Heart left ventricle (tissue), 13 donors: ENCODE measurements at regions not wholly inside any gene's neighbourhood (a gene's known extent, or its start where the extent isn't known, plus 50 kb on each side); places are given as distances from the start of the nearest gene placed in this dataset.

ENCODE experiments used
- POLR2A ChIP-seq, 2 donors: fragments of 450-650 bp; IDR thresholded peaks; one replicate each; pipeline ENCODE4 v1.6.1; 2017; ENCODE audit warnings: antibody characterized with exemption in 2 of 2, mild to moderate bottlenecking in 2 of 2, moderate library complexity in 2 of 2
- TF ChIP-seq, protein P1 (sequence below), 12 donors: fragments of 200-600 bp; sonication (generic) in 4 of 12; IDR thresholded peaks; one replicate each; pipeline versions ENCODE4 v1.5.0 to v1.8.0; 2018 to 2022; ENCODE audit warnings: antibody characterized with exemption in 12 of 12, mild to moderate bottlenecking in 5 of 12
- donor health status: ischemic (EF 13 %, LVEDD 7.1; RV severe dilation, severe dysfunction).
- donor health status: DM: no; HTN: yes; CAD: no.
- donor health status: DM: no; HTN: no; CAD: no.
- donor health status: ischemic (EF 25% LVEDD 6.9; RV normal size, moderate dysfunction).
- donor health status: ischemic (EF 25% LVEDD 5.7; RV mildly dilated, moderate dysfunction).
- donor health status: ischemic (EF 35%, LVEDD 5.7; RV mildly dilated, moderate dysfunction).
- donor health status: nonischemic (EF 11% LVEDD 7.7; RV severe dilation, severe dysfunction).
- donor health status: DM: yes; HTN: yes; CAD: no.
- donor health status: PGD.
- donor health status: ischemic (EF 29% LVEDD 5.4; RV normal size, mild dysfunction).
- donor health status: nonischemic (EF 23%, LVEDD 6.1; RV moderate dilation, normal function).

DNA sequence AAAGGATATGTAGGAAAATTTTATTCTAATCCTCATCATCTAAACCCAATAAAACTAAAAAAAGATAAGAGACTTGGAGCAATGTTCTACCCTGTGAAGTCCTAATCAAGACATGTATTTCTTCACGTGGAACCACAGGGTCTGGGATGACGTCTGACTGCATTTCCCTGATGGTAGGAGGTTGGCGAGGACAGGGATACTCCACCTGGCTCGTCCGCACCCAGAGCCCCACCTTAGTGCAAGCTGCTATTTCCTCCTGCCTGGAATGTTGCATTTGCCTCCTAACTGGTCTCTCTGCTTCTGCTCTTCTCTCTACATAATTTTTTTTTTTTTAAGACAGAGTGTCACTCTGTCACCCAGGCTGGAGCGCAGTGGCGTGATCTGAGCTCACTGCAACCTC, 57.7 kb upstream of the RASGRP1 start:
- TF ChIP-seq, protein P1, sequence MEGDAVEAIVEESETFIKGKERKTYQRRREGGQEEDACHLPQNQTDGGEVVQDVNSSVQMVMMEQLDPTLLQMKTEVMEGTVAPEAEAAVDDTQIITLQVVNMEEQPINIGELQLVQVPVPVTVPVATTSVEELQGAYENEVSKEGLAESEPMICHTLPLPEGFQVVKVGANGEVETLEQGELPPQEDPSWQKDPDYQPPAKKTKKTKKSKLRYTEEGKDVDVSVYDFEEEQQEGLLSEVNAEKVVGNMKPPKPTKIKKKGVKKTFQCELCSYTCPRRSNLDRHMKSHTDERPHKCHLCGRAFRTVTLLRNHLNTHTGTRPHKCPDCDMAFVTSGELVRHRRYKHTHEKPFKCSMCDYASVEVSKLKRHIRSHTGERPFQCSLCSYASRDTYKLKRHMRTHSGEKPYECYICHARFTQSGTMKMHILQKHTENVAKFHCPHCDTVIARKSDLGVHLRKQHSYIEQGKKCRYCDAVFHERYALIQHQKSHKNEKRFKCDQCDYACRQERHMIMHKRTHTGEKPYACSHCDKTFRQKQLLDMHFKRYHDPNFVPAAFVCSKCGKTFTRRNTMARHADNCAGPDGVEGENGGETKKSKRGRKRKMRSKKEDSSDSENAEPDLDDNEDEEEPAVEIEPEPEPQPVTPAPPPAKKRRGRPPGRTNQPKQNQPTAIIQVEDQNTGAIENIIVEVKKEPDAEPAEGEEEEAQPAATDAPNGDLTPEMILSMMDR (IDR thresholded peaks at IDR 0.05): no peak
- no peak for TF ChIP-seq POLR2A (IDR thresholded peaks at IDR 0.05)
